GM19372 (cell line): ENCODE measurements at regions not wholly inside any gene's neighbourhood (a gene's known extent, or its start where the extent isn't known, plus 50 kb on each side); places are given as distances from the start of the nearest gene placed in this dataset.

ENCODE experiments used
- ATAC-seq: cut with Tn5 transposase; IDR thresholded peaks from one replicate; pipeline ENCODE4 v1.9.1; 2021; ENCODE audit warnings: mild to moderate bottlenecking, low read depth, moderate library complexity; ENCODE audit not compliant: unreplicated experiment

DNA sequence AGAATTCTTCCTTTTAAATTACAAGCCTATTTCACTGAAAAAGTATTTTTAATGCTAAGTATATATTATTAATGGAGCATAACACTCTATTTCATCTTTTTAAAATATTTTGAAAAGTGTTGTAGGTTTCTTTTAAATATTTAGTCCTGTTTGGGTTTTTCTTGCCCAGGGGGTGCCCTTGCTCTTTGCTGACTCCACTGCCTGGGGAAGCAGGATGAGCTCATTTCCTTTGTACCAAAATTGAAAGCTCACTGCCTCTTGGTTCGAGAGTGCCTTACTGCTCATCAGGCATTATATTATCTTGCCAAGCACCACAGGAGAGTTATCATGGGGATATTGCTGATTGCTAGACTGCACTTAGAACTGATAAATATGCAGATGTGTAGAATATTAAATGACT is 819.2 kb downstream of the PCDH18 start:
- ATAC-seq = no peak

DNA sequence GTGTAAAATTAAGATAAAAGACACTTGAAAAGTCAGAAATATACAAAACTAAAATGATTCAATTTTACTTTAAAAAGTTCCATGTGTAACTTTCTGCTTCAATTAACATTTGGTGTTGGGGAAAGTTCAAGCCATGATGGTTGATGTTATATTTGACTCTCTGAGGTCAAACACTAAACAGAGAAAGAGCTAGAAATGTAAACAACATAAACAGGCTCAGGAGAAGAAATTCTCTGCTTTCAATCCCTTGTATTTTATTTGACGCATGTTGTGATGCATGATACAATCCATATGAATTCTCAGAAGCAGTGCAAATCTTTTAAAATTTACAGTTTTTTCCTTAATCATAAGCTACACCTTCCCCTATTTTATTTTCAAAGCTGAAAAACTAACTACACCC is 822.4 kb downstream of the PCDH18 start:
- no peak for ATAC-seq

DNA sequence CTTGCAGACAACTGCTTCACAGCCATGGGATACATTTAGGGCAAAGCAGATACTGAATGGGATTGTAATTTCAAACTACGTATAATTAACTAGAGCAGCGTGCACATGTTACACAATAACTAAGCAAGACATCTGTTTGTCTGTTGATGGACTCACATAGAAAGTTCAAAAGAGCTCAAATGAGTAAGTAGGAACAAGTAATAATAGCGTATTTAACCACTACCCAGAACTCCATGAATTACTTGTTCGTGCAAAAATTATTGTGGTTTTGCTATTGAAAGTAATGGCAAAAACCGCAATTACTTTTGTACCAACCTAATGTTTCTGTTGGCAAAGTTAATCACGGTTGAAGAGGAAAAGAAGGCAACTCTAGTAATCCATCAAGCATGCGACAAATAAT is 825.4 kb downstream of the PCDH18 start:
- ATAC-seq = no peak

DNA sequence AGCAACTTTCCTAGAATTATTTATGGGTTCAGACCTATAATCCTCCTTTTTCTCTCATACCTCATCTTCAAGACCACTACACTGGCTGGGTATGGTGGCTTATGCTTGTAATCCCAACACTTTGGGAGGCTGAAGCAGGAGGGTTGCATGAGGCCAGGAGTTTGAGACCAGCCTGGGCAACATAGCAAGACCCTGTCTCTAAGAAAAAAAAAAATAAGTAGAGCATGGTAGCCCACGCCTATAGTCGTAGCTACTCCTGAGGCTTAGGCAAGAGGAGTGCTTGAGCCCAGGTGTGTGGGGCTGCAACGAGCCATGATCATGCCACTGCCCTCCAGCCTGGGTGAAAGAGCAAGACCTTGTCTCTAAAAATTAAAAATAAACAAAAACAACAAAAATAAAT is 832.4 kb downstream of the PCDH18 start:
- ATAC-seq = no peak

DNA sequence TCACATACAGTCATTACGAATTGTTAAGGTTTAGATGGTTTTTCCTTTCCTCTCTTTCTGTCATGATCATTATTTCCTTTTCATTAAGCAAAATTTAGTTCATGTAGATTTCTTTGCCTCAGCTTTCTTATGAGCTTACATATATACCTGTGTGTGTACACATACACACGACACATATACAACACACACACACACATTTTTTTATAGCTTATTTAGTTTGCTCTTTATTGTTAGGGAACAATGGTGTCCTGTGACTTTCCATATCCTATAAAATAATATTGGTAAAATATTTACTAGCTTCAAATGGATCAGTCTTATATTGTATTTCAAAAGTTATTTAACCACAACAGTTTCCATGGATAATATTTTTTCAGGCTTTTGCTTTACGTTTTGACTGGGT is 840.7 kb downstream of the PCDH18 start:
- no peak for ATAC-seq

DNA sequence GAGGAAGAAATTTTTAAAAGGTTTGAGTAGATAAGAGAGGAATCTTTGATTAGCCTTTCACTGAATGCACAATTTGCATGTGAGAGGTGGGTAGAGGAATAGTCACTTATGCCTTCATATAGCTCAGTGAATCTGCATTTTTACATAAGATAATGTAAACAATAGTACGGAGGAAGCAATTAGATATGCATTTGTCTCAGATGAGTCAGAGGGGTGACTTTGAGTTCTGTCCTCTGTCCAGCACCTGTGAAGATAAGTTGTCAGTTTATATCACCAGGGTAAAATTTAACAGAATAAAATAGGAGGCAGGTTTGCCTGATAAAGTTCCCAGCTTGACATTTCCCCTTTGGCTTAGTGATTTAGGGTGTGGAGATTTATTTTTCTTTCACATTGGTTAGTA is 841.9 kb downstream of the PCDH18 start:
- no peak for ATAC-seq

DNA sequence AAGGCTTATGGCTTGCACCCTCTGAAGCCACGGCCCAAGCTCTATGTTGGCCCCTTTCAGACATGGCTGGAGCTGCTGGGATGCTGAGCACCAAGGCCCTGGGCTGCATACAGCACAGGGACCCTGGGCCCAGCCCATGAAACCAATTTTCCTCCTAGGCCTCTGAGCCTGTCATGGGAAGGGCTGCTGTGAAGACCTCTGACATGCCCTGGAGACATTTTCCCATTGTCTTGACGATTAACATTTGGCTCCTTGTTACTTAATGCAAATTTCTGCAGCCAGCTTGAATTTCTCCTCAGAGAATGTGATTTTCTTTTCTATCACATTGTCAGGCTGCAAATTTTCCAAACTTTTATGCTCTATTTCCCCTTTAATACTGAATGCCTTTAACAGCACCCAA is 844.7 kb downstream of the PCDH18 start:
- ATAC-seq = no peak

DNA sequence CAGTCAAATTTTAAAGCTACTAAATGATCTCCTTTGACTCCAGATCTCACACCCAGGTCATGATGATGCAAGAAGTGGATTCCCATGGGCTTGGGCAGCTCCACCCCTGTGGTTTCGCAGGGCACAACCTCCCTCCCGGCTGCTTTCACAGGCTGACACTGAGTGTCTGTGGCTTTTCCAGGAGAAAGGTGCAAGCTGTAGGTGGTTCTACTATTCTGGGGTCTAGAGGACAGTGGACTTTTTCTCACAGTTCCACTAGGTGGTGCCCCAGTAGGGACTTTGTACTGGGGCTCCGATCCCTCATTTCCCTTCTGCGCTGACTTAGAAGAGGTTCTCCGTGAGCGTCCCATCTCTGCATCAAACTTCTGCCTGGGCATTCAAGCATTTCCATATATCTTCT is 845.2 kb downstream of the PCDH18 start:
- ATAC-seq = no peak

DNA sequence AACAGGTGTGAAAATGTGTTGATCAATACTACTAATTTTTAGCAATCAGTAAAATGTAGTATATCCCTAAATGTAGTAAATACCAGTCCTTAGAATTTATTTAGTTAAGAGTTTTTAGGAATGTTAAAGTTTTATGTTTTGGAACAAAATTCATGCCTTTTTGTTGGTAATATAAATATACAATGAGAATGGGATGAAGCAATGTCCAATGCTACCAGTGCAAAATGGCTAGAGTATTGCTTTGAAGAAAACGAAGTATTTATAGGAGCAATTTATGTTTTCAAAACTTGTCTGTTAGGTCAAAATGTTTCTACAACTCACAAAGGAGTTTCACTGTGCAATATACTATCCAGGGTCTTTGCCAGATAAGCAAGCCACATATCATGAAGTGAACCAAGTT is 851.5 kb downstream of the PCDH18 start:
- no peak for ATAC-seq

DNA sequence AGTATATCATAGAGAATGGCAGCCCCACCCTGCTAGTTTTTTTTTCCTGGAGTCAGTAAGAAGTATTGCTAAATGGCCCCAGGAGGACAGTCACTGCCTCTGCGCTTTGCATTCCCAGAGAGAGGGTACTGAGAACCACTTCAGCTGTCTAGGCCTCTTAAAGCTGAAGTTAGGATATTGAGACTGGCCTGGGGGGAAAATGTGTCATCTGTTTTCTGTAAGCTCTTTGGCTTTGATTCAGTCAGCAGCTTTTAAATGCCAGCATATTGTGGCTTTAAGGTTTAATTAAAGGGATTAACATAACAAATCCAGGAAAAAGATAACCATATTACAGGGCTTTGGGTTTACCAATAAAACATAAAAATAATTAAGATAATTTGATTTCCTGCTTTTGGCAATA is 852.0 kb downstream of the PCDH18 start:
- ATAC-seq = no peak

DNA sequence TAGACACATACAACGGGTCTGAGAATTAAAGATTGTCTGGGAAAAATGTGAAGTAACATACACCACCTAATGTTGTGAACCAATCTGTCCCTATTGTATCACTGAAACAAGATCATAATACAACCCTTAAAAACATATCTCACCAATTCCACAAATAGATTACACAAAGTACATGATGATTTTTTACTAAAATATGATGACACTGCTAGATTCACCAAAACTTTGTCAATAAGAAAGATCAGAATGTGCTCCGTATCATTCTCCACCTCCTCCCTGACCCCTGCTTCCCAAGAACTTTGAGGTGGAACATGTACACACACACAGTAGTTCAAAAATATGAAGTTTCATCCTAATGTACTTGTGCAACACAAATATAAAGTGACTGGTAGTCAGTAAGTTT is 862.0 kb downstream of the PCDH18 start:
- no peak for ATAC-seq

DNA sequence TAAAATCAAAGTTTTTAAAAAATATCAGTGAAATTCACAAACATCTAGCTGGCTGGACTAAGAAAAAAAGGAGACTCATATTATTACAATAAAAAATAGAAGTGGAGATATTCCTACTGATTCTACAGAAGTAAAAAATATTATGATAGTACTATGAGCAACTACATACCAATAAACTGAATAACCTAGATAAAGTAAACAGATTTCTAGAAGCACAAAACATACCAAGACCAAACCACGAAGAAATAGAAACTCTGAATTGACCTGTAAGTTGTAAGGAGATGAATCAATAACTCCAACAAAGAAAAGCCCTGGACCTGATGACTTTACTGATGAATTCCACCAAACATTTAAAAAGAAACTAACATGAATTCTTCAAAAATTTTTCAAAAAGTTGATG is 867.3 kb downstream of the PCDH18 start:
- ATAC-seq = no peak

DNA sequence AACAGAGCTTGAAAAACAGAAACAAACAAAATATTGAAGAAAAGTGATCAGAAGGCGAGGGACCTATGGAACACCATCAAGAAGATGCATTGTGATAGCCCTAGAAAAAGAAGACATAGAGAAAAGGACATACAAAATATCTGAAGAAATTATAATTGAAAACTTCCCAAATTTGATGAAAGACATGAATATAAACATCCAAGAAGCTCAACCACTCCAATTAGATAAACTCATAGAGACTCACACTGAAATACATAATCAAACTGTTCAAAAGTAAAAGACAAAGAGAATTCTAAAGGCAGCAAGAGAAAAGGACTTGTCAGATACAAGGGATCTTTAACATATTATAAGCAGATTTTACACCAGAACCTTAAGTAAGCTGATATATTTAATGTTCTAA is 869.8 kb downstream of the PCDH18 start:
- no peak for ATAC-seq

DNA sequence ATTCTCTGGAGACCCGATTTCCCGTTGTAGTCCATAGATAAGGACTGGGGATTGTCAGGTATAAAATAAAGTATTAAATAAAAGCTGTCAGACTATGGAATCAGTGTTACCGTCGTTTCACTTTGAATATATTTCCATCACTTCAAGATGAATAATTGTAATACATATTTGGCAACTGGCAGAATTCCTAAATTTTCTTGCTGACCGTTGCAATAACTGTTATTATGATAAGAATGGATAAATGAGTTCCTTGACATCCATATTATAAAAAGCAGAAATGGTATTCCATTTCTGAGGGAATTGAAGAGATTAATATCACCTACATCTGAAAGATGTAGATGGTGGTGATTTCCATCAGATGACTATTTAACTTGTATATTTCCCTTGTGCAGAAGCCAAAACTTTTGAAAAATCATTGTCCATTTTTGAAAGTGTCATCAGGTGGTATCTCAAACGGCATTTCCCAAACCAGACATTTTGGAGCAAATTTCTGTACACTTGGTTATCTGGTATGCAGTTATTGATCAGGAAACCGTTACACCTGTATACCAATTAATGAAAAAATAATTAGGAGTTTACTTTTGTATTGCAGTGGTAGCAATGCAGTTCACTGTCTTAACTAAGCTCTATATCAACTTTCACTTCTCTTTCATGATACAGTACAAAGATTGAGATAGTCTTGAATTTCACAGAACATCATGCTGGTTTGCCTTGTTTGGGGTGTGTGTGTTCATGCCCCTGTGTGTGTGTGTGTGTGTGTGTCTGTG is 878.5 kb downstream of the PCDH18 start:
- ATAC-seq = no peak

DNA sequence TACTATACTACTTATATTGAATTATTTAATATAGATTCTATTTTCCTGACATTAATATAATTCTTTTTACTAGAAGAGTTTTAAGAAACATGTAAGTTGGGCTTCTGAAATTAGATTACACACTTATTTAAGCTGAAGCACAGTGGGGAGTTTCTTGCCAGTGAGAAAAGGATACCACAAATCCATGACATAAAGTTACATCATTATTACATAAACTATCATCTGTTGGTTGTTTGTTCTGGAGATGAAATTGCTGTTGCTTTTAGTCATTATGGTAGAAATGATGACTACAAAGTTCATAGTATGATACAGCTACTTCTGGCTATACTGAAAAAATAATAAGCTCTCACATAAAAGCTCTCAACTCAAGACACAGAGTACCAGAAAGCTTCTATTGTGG is 880.4 kb downstream of the PCDH18 start:
- ATAC-seq = no peak

DNA sequence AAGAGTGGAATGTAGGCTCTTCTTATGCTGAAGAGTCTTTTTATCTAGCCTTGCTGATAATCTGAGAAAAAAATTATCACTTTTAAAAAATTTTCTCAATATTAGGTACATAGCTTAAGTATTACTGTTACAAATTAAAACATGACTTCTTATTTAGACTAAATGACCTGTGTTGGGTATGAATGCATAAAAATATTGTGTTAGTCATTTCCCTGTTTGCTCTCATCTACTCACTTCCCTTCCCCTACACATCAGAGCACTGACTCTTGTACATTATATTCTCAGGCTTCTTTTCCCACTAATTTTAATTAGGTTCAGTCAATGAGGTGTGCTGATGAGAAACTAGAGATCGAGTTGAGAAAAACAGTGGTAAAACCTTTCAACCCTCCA is 881.0 kb downstream of the PCDH18 start:
- ATAC-seq = no peak

DNA sequence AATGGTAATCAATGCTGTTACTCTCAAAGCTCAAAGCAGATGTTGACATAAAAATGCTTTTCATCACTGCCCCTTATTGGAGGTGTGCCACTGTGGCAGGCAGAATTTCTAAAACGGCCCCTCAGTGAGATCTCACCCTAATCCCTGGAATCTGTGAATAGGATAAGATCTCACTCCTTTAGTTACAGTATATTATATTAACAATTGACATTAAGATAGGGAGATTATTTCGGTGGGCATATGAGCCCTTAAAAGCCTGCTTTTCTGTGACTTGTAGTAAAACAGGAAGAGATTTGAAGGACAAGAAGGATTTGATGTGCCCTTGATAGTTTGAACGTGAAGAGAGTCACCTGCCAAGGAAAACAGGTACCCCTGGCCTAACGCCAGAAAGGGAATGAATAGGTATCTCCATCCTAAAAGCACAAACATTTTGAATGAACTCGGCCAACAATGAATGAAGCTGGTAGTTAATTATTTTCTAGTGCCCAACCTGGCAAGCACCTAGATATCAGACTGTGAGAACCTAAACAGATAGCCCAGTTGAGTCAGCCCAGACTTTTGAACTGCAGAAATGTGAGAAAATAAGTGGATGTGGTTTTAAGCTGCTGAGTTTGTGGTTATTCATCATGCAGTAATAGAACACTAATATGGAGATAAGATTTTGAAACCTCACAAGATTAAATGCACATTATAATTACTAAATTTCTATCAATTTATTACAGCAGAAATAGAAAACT is 881.6 kb downstream of the PCDH18 start:
- no peak for ATAC-seq

DNA sequence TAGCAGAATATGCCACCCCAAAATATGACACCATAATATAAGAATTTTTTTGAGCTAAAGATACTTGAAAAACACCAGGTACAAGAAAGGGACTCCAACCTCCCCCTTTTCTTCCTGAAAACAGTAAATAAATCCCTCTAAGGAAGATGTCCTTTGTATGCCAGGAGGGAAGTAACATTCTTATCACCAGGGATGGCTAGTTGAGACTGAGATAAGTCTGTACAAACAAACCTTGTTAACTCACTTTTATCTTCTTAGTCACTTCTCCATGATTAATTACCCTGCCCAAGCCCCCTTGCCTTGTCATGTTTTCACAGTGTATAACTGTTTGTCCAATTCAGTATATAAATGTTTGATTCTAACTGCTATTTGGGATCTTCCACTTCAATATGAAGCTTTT is 888.0 kb downstream of the PCDH18 start:
- no peak for ATAC-seq

DNA sequence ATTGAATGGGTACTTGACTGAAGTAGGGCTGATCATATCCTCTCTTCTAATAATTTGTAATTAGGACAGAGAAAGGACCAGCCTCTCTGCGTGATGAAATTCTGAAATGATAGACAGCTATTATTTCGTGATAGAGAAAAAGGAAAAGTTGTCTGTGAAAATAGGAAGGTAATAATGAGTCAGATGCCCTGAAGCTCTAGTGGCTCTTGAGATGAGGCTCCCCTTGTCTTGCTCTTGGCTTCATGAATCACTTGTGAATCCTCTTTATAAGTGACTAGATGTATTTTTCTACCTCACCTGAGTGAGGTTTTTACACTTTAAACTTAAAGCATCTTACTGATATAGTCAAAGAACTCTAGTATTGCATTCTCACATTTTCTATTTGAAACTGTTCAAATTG is 888.9 kb downstream of the PCDH18 start:
- no peak for ATAC-seq

DNA sequence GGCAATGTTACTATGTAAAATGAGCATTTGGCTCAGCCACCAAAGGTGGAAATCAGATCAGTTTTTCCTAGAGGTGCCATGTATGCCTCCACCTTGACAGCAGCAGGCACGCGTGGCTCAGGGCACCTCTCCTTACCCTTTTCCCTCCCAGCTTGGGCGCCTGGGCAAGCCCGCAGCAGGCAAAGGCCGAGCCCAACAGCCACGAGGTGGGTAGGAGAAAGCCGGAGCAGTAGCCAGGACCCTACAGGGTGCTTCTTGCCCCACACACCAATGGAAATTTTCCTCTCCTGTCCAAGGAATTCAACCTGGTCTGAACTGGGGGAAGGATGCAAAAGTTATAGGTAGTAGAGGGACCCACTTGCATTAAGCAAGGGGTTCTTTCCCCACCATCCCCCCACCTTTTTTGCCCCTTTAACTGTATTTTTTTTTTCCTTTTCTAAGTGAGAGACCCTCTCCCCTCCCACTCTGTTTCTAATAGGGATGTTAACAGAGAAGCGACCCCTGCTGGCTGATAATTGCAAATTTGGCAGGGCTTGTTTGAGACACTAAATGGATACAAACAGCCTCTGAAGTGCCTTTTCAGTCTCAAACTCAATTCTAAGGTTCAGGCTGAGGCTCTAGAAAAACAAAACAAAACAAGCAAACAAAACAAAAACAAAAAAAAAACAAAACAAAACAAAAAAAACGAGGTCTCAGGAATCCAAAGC is 895.1 kb downstream of the PCDH18 start:
- ATAC-seq = no peak

DNA sequence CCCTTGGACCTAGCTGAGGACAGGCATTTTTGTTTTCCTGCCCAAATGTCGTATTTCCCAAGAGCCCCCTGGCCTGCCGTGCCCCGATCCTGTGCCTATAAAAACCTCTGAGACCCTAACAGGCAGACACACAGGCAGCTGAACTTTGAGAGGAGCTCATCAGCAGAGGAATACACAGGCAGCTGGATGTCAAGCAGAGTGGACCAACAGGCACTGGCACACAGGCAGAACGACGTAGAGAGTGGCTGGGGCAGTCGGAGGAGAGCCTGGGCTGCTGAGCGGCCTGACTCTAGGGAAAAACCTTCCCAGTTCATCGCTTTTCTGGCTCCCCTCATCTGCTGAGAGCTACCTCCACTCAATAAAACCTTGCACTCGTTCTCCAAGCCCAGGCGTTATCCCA is 896.1 kb downstream of the PCDH18 start:
- no peak for ATAC-seq

DNA sequence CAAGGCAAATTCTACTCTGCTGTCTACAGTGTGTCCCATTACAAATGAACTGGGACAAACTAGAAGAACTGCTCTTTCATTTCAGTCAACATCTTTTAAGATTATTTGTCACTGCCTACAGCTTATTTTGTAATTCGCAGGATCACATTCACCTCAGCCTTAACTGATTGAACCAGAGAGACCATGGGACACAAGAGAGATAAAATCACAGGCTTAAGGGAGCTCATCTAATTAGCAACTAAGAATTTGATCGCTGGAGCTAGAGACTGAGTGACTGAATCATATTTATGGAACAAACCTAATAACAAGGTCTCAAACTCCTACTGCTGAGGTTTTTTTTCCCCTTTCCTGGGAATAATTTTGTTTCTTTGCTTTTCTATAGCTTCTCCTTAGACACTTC is 898.2 kb downstream of the PCDH18 start:
- ATAC-seq = no peak
